ENCODE measurements at regions not wholly inside any gene's neighbourhood (a gene's known extent, or its start where the extent isn't known, plus 50 kb on each side); places are given as distances from the start of the nearest gene placed in this dataset.

- no peaks in the 10 kb centered on the region for H3K9me3 Mint-ChIP-seq (ENCODE audit: low read depth)
- no peaks in the 10 kb centered on the region for H3K36me3 Mint-ChIP-seq (ENCODE audit: low read depth)
- no peak for TF ChIP-seq CTCF (IDR thresholded peaks at IDR 0.05)
- no peak for DNase-seq (ENCODE audit: low spot score)
- peaks cover 4% of the 10 kb centered on the region for H3K4me1 Mint-ChIP-seq (ENCODE audit: low read depth)
- peaks cover 5% of the 10 kb centered on the region for H3K27me3 Mint-ChIP-seq (ENCODE audit: low read depth)
- H3K4me3 Mint-ChIP-seq (ENCODE audit: unreplicated experiment) = no peak overlapping the region
- no peak overlapping the region for H3K27ac Mint-ChIP-seq (ENCODE audit: unreplicated experiment)
Measured at GRCh38 chr2:19068206-19068605, 290.2 kb downstream of the OSR1 start.

GRCh38 chr2:19062370-19062769, 296.1 kb downstream of the OSR1 start:
- Mint-ChIP-seq H3K27me3 (ENCODE audit: low read depth) (peaks cover 3% of the 10 kb centered on the region), H3K27ac (ENCODE audit: unreplicated experiment) (no peak overlapping the region), H3K4me1 (ENCODE audit: low read depth) (no peaks in the 10 kb centered on the region), H3K36me3 (ENCODE audit: low read depth) (peaks cover 1% of the 10 kb centered on the region), H3K9me3 (ENCODE audit: low read depth) (no peaks in the 10 kb centered on the region), H3K4me3 (ENCODE audit: unreplicated experiment) (no peak overlapping the region)
- DNase-seq (ENCODE audit: low spot score) = no peak
- no peak for TF ChIP-seq CTCF (IDR thresholded peaks at IDR 0.05)

GRCh38 chr2:19059076-19059475, 299.3 kb downstream of the OSR1 start:
- Mint-ChIP-seq H3K36me3 (ENCODE audit: low read depth) (peaks cover 1% of the 10 kb centered on the region), H3K27ac (ENCODE audit: unreplicated experiment) (no peak overlapping the region), H3K27me3 (ENCODE audit: low read depth) (no peaks in the 10 kb centered on the region), H3K9me3 (ENCODE audit: low read depth) (peaks cover 9% of the 10 kb centered on the region), H3K4me3 (ENCODE audit: unreplicated experiment) (no peak overlapping the region), H3K4me1 (ENCODE audit: low read depth) (no peaks in the 10 kb centered on the region)
- no peak for DNase-seq (ENCODE audit: low spot score)
- no peak for TF ChIP-seq CTCF (IDR thresholded peaks at IDR 0.05)

GRCh38 chr2:19051203-19051831, 307.1 kb downstream of the OSR1 start:
- peaks cover 15% of the 10 kb centered on the region for H3K4me1 Mint-ChIP-seq (ENCODE audit: low read depth)
- no peak for DNase-seq (ENCODE audit: low spot score)
- no peaks in the 10 kb centered on the region for H3K27me3 Mint-ChIP-seq (ENCODE audit: low read depth)
- no peak overlapping the region for H3K4me3 Mint-ChIP-seq (ENCODE audit: unreplicated experiment)
- peaks cover 12% of the 10 kb centered on the region for H3K9me3 Mint-ChIP-seq (ENCODE audit: low read depth)
- H3K36me3 Mint-ChIP-seq (ENCODE audit: low read depth) = no peaks in the 10 kb centered on the region
- H3K27ac Mint-ChIP-seq (ENCODE audit: unreplicated experiment) = no peak overlapping the region
- TF ChIP-seq CTCF (IDR thresholded peaks at IDR 0.05) = no peak

- Mint-ChIP-seq H3K27me3 (ENCODE audit: low read depth) (no peaks in the 10 kb centered on the region), H3K36me3 (ENCODE audit: low read depth) (no peaks in the 10 kb centered on the region), H3K4me3 (ENCODE audit: unreplicated experiment) (no peak overlapping the region), H3K4me1 (ENCODE audit: low read depth) (peaks cover 15% of the 10 kb centered on the region), H3K27ac (ENCODE audit: unreplicated experiment) (no peak overlapping the region), H3K9me3 (ENCODE audit: low read depth) (peaks cover 11% of the 10 kb centered on the region)
- no peak for DNase-seq (ENCODE audit: low spot score)
- no peak for TF ChIP-seq CTCF (IDR thresholded peaks at IDR 0.05)
Measured at GRCh38 chr2:19050354-19050753, 308.1 kb downstream of the OSR1 start.
